Heart left ventricle (tissue), 16 donors: ENCODE measurements at regions not wholly inside any gene's neighbourhood (a gene's known extent, or its start where the extent isn't known, plus 50 kb on each side); places are given as distances from the start of the nearest gene placed in this dataset.
A peak's percentile ranks its signal among the peaks of the same experiment; 100 is the strongest.

ENCODE experiments used
- ATAC-seq, 4 donors: fragments of 200-7000 bp; cut with Tn5 transposase; one replicate each; pipeline ENCODE4 v1.9.1; 2020 to 2022; ENCODE audit warnings: moderate library complexity in 4 of 4, mild to moderate bottlenecking in 3 of 4, moderate number of reproducible peaks in 1 of 4
- DNase-seq, 5 donors: peaks; one replicate each; pipeline ENCODE4 v3.0.0-alpha.2; 2020
- H3K27ac ChIP-seq, 12 donors: fragments of 200-600 bp; sonication (generic) in 4 of 12; one replicate each; pipeline versions ENCODE4 v1.5.0 to v1.8.0; 2016 to 2022; ENCODE audit warnings: mild to moderate bottlenecking in 2 of 12
- H3K27me3 ChIP-seq, 9 donors: fragments of 200-600 bp; sonication (generic) in 2 of 9; one replicate each; pipeline versions ENCODE4 v1.5.1 to v1.8.0; 2016 to 2022; ENCODE audit warnings: mild to moderate bottlenecking in 3 of 9
- H3K36me3 ChIP-seq, 9 donors: fragments of 200-600 bp; sonication (generic) in 2 of 9; one replicate each; pipeline versions ENCODE4 v1.5.0 to v1.8.0; 2018 to 2022; ENCODE audit warnings: mild to moderate bottlenecking in 2 of 9
- H3K4me1 ChIP-seq, 12 donors: fragments of 200-600 bp; sonication (generic) in 4 of 12; one replicate each; pipeline versions ENCODE4 v1.5.0 to v1.8.0; 2016 to 2022; ENCODE audit warnings: mild to moderate bottlenecking in 3 of 12
- H3K4me3 ChIP-seq, 12 donors: fragments of 200-600 bp; sonication (generic) in 4 of 12; one replicate each; pipeline versions ENCODE4 v1.5.0 to v1.8.0; 2017 to 2022; ENCODE audit warnings: mild to moderate bottlenecking in 9 of 12, moderate library complexity in 4 of 12
- H3K9me3 ChIP-seq, 12 donors: fragments of 200-600 bp; sonication (generic) in 4 of 12; one replicate each; pipeline versions ENCODE4 v1.5.0 to v1.8.0; 2016 to 2022; ENCODE audit warnings: mild to moderate bottlenecking in 1 of 12
- CTCF ChIP-seq, 12 donors: fragments of 200-600 bp; sonication (generic) in 4 of 12; IDR thresholded peaks; one replicate each; pipeline versions ENCODE4 v1.5.0 to v1.8.0; 2018 to 2022; ENCODE audit warnings: antibody characterized with exemption in 12 of 12, mild to moderate bottlenecking in 5 of 12
- POLR2A ChIP-seq, 2 donors: fragments of 450-650 bp; IDR thresholded peaks; one replicate each; pipeline ENCODE4 v1.6.1; 2017; ENCODE audit warnings: antibody characterized with exemption in 2 of 2, mild to moderate bottlenecking in 2 of 2, moderate library complexity in 2 of 2
- WGBS, 4 donors: extraction: QIAGEN DNeasy Blood & Tissue Kit in 2 of 4; methylation state at CpG; one replicate each; pipeline versions ENCODE4 v1.1.5 to v1.1.7; 2013 to 2018; 5-methylcytosine and 5-hydroxymethylcytosine counted together
- intact Hi-C, 10 donors: fragments of 100-400 bp; cut with DNase I; formaldehyde crosslinking; loops; one replicate each; pipeline versions ENCODE4 v1.11.1 to v1.14.2; 2022
- donor health status: ischemic (EF 13 %, LVEDD 7.1; RV severe dilation, severe dysfunction).
- donor health status: healthy with polysubstance abuse.
- donor health status: DM: no; HTN: yes; CAD: no.
- donor health status: DM: no; HTN: no; CAD: no.
- donor health status: ischemic (EF 25% LVEDD 6.9; RV normal size, moderate dysfunction).
- donor health status: ischemic (EF 25% LVEDD 5.7; RV mildly dilated, moderate dysfunction).
- donor health status: healthy.
- donor health status: DM: yes; HTN: yes; CAD: no.
- donor health status: ischemic (EF 35%, LVEDD 5.7; RV mildly dilated, moderate dysfunction).
- donor health status: nonischemic (EF 11% LVEDD 7.7; RV severe dilation, severe dysfunction).
- donor health status: DM: yes; HTN: yes; CAD: no.
- donor health status: PGD.
- donor health status: ischemic (EF 29% LVEDD 5.4; RV normal size, mild dysfunction).
- donor health status: nonischemic (EF 23%, LVEDD 6.1; RV moderate dilation, normal function).

- Histone ChIP-seq H3K36me3 (no peaks in the 10 kb centered on the region), H3K27me3 (no peaks in the 10 kb centered on the region), H3K4me3 (no peak overlapping the region), H3K4me1 (no peaks in the 10 kb centered on the region), H3K9me3 (no peaks in the 10 kb centered on the region), H3K27ac (no peak overlapping the region)
- no peak for DNase-seq
- WGBS, 4 donors: 89 to 94% (median 91%) methylated on average over 1 of the region's 1 CpG
- intact Hi-C loops: loop anchor here in 5 of 10 donors (10.0 kb wide), 5 partner anchors 331 to 881 kb away; partner anchors contain the start of gene FIGN (in 1 of the 5)
- TF ChIP-seq POLR2A (IDR thresholded peaks at IDR 0.05) (no peak), CTCF (IDR thresholded peaks at IDR 0.05) (no peak)
- ATAC-seq: no peak
Observed at GRCh38 chr2:164066095-164066494, 330.3 kb upstream of the FIGN start.

DNA sequence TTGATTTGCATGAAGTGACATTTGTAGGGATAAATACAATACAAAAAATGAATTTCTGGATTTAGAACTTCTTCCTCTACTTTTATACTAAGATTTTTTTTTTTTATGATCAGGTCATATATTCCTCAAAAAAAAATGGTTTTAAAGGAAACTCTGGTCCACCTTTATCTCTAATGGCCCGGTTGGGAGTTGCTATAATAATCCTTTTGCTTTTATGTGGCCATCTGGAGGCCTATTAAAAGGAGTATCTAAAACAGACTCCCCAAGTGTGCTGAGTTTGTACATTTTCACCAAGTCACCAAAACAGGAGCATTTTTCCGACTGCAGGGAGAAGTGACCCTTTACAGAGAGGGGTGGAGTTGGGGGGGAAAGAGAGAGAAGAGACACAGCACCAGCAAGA is 329.2 kb upstream of the FIGN start:
- TF ChIP-seq POLR2A (IDR thresholded peaks at IDR 0.05): no peak
- TF ChIP-seq CTCF (IDR thresholded peaks at IDR 0.05): no peak
- ATAC-seq: no peak
- intact Hi-C loops: loop anchor here in 5 of 10 donors (10.0 kb wide), 5 partner anchors 330 to 880 kb away; partner anchors contain the start of gene FIGN (in 1 of the 5)
- DNase-seq: no peak
- H3K9me3 ChIP-seq: no peaks in the 10 kb centered on the region
- H3K27ac ChIP-seq: no peak overlapping the region
- H3K36me3 ChIP-seq: no peaks in the 10 kb centered on the region
- WGBS, 4 donors: 74 to 88% (median 80%) methylated on average over 2 of the region's 2 CpGs
- H3K27me3 ChIP-seq: no peaks in the 10 kb centered on the region
- no peaks in the 10 kb centered on the region for H3K4me1 ChIP-seq
- no peak overlapping the region for H3K4me3 ChIP-seq

GRCh38 chr2:164061129-164061746 is 325.4 kb upstream of the FIGN start:
- H3K36me3 ChIP-seq: no peaks in the 10 kb centered on the region
- ATAC-seq: peak in 1 of 4 donors; percentile 49
- H3K4me1 ChIP-seq: no peaks in the 10 kb centered on the region
- 32 to 43% (median 40%) methylated on average over 2 of the region's 2 CpGs for WGBS, 4 donors
- no peaks in the 10 kb centered on the region for H3K27me3 ChIP-seq
- TF ChIP-seq POLR2A (IDR thresholded peaks at IDR 0.05) (no peak), CTCF (IDR thresholded peaks at IDR 0.05) (peak; percentile 36 to 70 (median 58))
- intact Hi-C loops: loop anchor here (5.0 to 10.0 kb wide), 8 partner anchors 324 to 876 kb away; partner anchors contain the start of gene FIGN (in 2 of the 10)
- DNase-seq: peak in 1 of 5 donors; percentile 28
- H3K4me3 ChIP-seq: no peak overlapping the region
- no peaks in the 10 kb centered on the region for H3K9me3 ChIP-seq
- no peak overlapping the region for H3K27ac ChIP-seq

GRCh38 chr2:164060031-164060430 is 324.2 kb upstream of the FIGN start:
- WGBS, 4 donors: 92 to 100% (median 92%) methylated on average over 2 of the region's 2 CpGs
- no peaks in the 10 kb centered on the region for H3K4me1 ChIP-seq
- TF ChIP-seq POLR2A (IDR thresholded peaks at IDR 0.05) (no peak), CTCF (IDR thresholded peaks at IDR 0.05) (no peak)
- intact Hi-C loops: loop anchor here (5.0 to 10.0 kb wide), 8 partner anchors 323 to 875 kb away; partner anchors contain the start of gene FIGN (in 2 of the 10)
- H3K27me3 ChIP-seq: no peaks in the 10 kb centered on the region
- no peaks in the 10 kb centered on the region for H3K36me3 ChIP-seq
- H3K27ac ChIP-seq: no peak overlapping the region
- H3K4me3 ChIP-seq: no peak overlapping the region
- ATAC-seq (no peak), DNase-seq (no peak)
- no peaks in the 10 kb centered on the region for H3K9me3 ChIP-seq
